ENCODE measurements at regions not wholly inside any gene's neighbourhood (a gene's known extent, or its start where the extent isn't known, plus 50 kb on each side); places are given as distances from the start of the nearest gene placed in this dataset.

- DNase-seq (no peak), ATAC-seq (no peak)
- ChIA-PET POLR2A (ENCODE audit: unreplicated experiment) (interaction anchor here (0.6 kb wide), 1 partner anchor 529 kb away, joined by 5 read pairs; no protein-coding TSS in a partner anchor), CTCF (no interaction called here)
- intact Hi-C loops (cut with micrococcal nuclease) = no loop called here
- Histone ChIP-seq H3K4me1 (ENCODE audit: insufficient read depth, low read length) (no peaks in the 10 kb centered on the region), H4K20me1 (ENCODE audit: low read length) (no peaks in the 10 kb centered on the region), H3K36me3 (ENCODE audit: low read depth, low read length) (no peaks in the 10 kb centered on the region), H3K9me3 (ENCODE audit: low read length) (no peaks in the 10 kb centered on the region), H3F3A (ENCODE audit: low read length, unreplicated experiment) (no peaks in the 10 kb centered on the region), H2AFZ (ENCODE audit: low read length) (no peak overlapping the region), H3K27me3 (ENCODE audit: low read length) (peaks cover 3% of the 10 kb centered on the region; the same call in 1 of the 2 replicates), H3K4me2 (ENCODE audit: low read length) (no peak overlapping the region), H3K79me2 (ENCODE audit: low read length) (no peaks in the 10 kb centered on the region), H3K9me2 (replicated peaks; ENCODE audit: low read length) (no peaks in the 10 kb centered on the region), H3K4me3 (ENCODE audit: low read length) (no peak overlapping the region), H3K27ac (ENCODE audit: low read length) (no peak overlapping the region), H3K9ac (ENCODE audit: low read length) (no peak overlapping the region)
- no TSS peak for BruUV-seq (replicated peaks)
- TF ChIP-seq EZH2phosphoT487 (IDR thresholded peaks at IDR 0.05; ENCODE audit: borderline replicate concordance, low read length) = no peak
- no peak for TF ChIP-seq EZH2 (IDR thresholded peaks at IDR 0.05; ENCODE audit: low read length, unreplicated experiment)
- no peak for TF ChIP-seq CTCF (conservative IDR thresholded peaks at IDR 0.05; ENCODE audit: low read depth, low read length)
These were observed 151.4 kb downstream of the TMEM168 start for GRCh38 chr7:112638675-112639400.

- H3F3A ChIP-seq (ENCODE audit: low read length, unreplicated experiment) = no peaks in the 10 kb centered on the region
- H3K36me3 ChIP-seq (ENCODE audit: low read depth, low read length) = no peaks in the 10 kb centered on the region
- H3K27ac ChIP-seq (ENCODE audit: low read length) = no peak overlapping the region
- no peaks in the 10 kb centered on the region for H3K9me2 ChIP-seq (replicated peaks; ENCODE audit: low read length)
- no peaks in the 10 kb centered on the region for H3K4me1 ChIP-seq (ENCODE audit: insufficient read depth, low read length)
- DNase-seq = no peak
- H3K79me2 ChIP-seq (ENCODE audit: low read length) = no peaks in the 10 kb centered on the region
- no peak for ATAC-seq
- no peak overlapping the region for H3K9ac ChIP-seq (ENCODE audit: low read length)
- ChIA-PET POLR2A (ENCODE audit: unreplicated experiment) (no interaction called here), CTCF (no interaction called here)
- no peak overlapping the region for H2AFZ ChIP-seq (ENCODE audit: low read length)
- TF ChIP-seq EZH2 (IDR thresholded peaks at IDR 0.05; ENCODE audit: low read length, unreplicated experiment) (no peak), CTCF (conservative IDR thresholded peaks at IDR 0.05; ENCODE audit: low read depth, low read length) (no peak), EZH2phosphoT487 (IDR thresholded peaks at IDR 0.05; ENCODE audit: borderline replicate concordance, low read length) (no peak)
- no peaks in the 10 kb centered on the region; the same call in 1 of the 2 replicates for H3K27me3 ChIP-seq (ENCODE audit: low read length)
- no peak overlapping the region for H3K4me3 ChIP-seq (ENCODE audit: low read length)
- no peaks in the 10 kb centered on the region for H4K20me1 ChIP-seq (ENCODE audit: low read length)
- no TSS peak for BruUV-seq (replicated peaks)
- no peaks in the 10 kb centered on the region for H3K9me3 ChIP-seq (ENCODE audit: low read length)
- no peak overlapping the region for H3K4me2 ChIP-seq (ENCODE audit: low read length)
- intact Hi-C loops (cut with micrococcal nuclease) = no loop called here
These were observed 149.5 kb downstream of the TMEM168 start for GRCh38 chr7:112640685-112641084.

GRCh38 chr7:112646783-112647182 is 143.4 kb downstream of the TMEM168 start:
- Histone ChIP-seq H4K20me1 (ENCODE audit: low read length) (no peaks in the 10 kb centered on the region), H3K36me3 (ENCODE audit: low read depth, low read length) (no peaks in the 10 kb centered on the region), H3K27ac (ENCODE audit: low read length) (no peak overlapping the region), H3K4me1 (ENCODE audit: insufficient read depth, low read length) (no peaks in the 10 kb centered on the region), H3K9me2 (replicated peaks; ENCODE audit: low read length) (no peaks in the 10 kb centered on the region), H3K9ac (ENCODE audit: low read length) (no peak overlapping the region), H3K9me3 (ENCODE audit: low read length) (no peaks in the 10 kb centered on the region), H3K27me3 (ENCODE audit: low read length) (no peaks in the 10 kb centered on the region), H3K4me3 (ENCODE audit: low read length) (no peak overlapping the region), H3K79me2 (ENCODE audit: low read length) (no peaks in the 10 kb centered on the region), H2AFZ (ENCODE audit: low read length) (no peak overlapping the region), H3K4me2 (ENCODE audit: low read length) (no peak overlapping the region), H3F3A (ENCODE audit: low read length, unreplicated experiment) (no peaks in the 10 kb centered on the region)
- ChIA-PET CTCF (no interaction called here), POLR2A (ENCODE audit: unreplicated experiment) (no interaction called here)
- no peak for TF ChIP-seq CTCF (conservative IDR thresholded peaks at IDR 0.05; ENCODE audit: low read depth, low read length)
- no peak for TF ChIP-seq EZH2 (IDR thresholded peaks at IDR 0.05; ENCODE audit: low read length, unreplicated experiment)
- no peak for TF ChIP-seq EZH2phosphoT487 (IDR thresholded peaks at IDR 0.05; ENCODE audit: borderline replicate concordance, low read length)
- DNase-seq (no peak), ATAC-seq (no peak)
- intact Hi-C loops (cut with micrococcal nuclease) = no loop called here
- BruUV-seq (replicated peaks) = no TSS peak

Measured in PC-3 (cell line).